IMR-90 (cell line): ENCODE measurements at regions not wholly inside any gene's neighbourhood (a gene's known extent, or its start where the extent isn't known, plus 50 kb on each side); places are given as distances from the start of the nearest gene placed in this dataset.

Experiments used
- ATAC-seq: fragments of 200-7000 bp; cut with Tn5 transposase; 2 replicates; pipeline ENCODE4 v1.9.1; 2020; ENCODE audit warnings: low read depth, mild to moderate bottlenecking, moderate library complexity
- BruUV-seq: library from RNA; stranded (reverse); fragments of 400-500 nt; replicated peaks from 2 replicates; lab custom pipeline; 2021; lab: Mats Ljungman, UMichigan
- CTCF ChIA-PET: fragments of 300-600 bp; formaldehyde crosslinking; extraction: SDS; loops from one replicate; lab custom pipeline; 2021; ENCODE audit warnings: antibody characterized with exemption; lab: Yijun Ruan, JAX
- POLR2A ChIA-PET: fragments of 300-600 bp; sonication (Branson Sonifier 250); formaldehyde crosslinking; loops from one replicate; lab custom pipeline; 2022; ENCODE audit warnings: antibody characterized with exemption; ENCODE audit not compliant: unreplicated experiment; lab: Charles Lee
- DNase-seq: peaks from one replicate; pipeline ENCODE4 v3.0.0; 2013
- H2AFZ ChIP-seq: replicated peaks from 2 replicates; pipeline ENCODE3; 2013; ENCODE audit warnings: low read length, mild to moderate bottlenecking; ENCODE audit not compliant: poor library complexity
- H2AK5ac ChIP-seq: 2 replicates; pipeline ENCODE4 v1.6.1; 2013; ENCODE audit warnings: low read depth, low read length, inconsistent platforms
- H2AK9ac ChIP-seq: replicated peaks from 2 replicates; pipeline ENCODE3; 2013; ENCODE audit warnings: mild to moderate bottlenecking, low read depth, low read length, moderate library complexity; ENCODE audit not compliant: poor library complexity
- H2BK120ac ChIP-seq: 2 replicates; pipeline ENCODE4 v1.6.1; 2013; ENCODE audit warnings: low read depth, low read length, inconsistent platforms
- H2BK15ac ChIP-seq: 3 replicates; pipeline ENCODE4 v1.6.1; 2013; ENCODE audit warnings: low read depth, low read length, inconsistent platforms
- H2BK20ac ChIP-seq: 2 replicates; pipeline ENCODE4 v1.6.1; 2013; ENCODE audit warnings: low read depth, mild to moderate bottlenecking, inconsistent platforms, low read length, moderate library complexity
- H2BK5ac ChIP-seq: 2 replicates; pipeline ENCODE4 v1.6.1; 2013; ENCODE audit warnings: mild to moderate bottlenecking, low read depth, low read length, inconsistent platforms; ENCODE audit not compliant: poor library complexity, severe bottlenecking
- H3K14ac ChIP-seq: replicated peaks from 2 replicates; pipeline ENCODE4 v1.6.1; 2013; ENCODE audit warnings: low read depth, low read length, inconsistent platforms
- H3K18ac ChIP-seq: 2 replicates; pipeline ENCODE4 v1.6.1; 2013; ENCODE audit warnings: low read depth, low read length, control low read depth
- H3K23ac ChIP-seq: 2 replicates; pipeline ENCODE4 v1.6.1; 2013; ENCODE audit warnings: low read depth, low read length, inconsistent platforms
- H3K27ac ChIP-seq: 2 replicates; pipeline ENCODE4 v1.5.1; 2013; ENCODE audit warnings: mild to moderate bottlenecking, control low read depth, low read length; ENCODE audit not compliant: insufficient read depth
- H3K27me3 ChIP-seq: 2 replicates; pipeline ENCODE4 v1.6.1; 2013; ENCODE audit warnings: low read length; ENCODE audit not compliant: control insufficient read depth, insufficient read depth
- H3K36me3 ChIP-seq: 2 replicates; pipeline ENCODE4 v1.6.1; 2013; ENCODE audit warnings: low read length, mixed read lengths; ENCODE audit not compliant: control insufficient read depth, insufficient read depth
- H3K4ac ChIP-seq: 2 replicates; pipeline ENCODE4 v1.6.1; 2013; ENCODE audit warnings: low read depth, low read length, inconsistent platforms
- H3K4me1 ChIP-seq: 2 replicates; pipeline ENCODE4 v1.6.1; 2013; ENCODE audit warnings: low read length, mixed read lengths; ENCODE audit not compliant: control insufficient read depth, insufficient read depth
- H3K4me2 ChIP-seq: 2 replicates; pipeline ENCODE4 v1.6.1; 2013; ENCODE audit warnings: low read depth, mild to moderate bottlenecking, control low read depth, low read length, moderate library complexity
- H3K4me3 ChIP-seq: 2 replicates; pipeline ENCODE4 v1.5.1; 2013; ENCODE audit warnings: low read depth, mild to moderate bottlenecking, control low read depth, low read length, moderate library complexity; ENCODE audit not compliant: insufficient read depth
- H3K56ac ChIP-seq: 2 replicates; pipeline ENCODE4 v1.6.1; 2013; ENCODE audit warnings: low read length, inconsistent platforms; ENCODE audit not compliant: insufficient read depth; ENCODE audit errors: extremely low read depth
- H3K79me1 ChIP-seq, 2 experiments: 2 replicates each; pipeline ENCODE4 v1.6.1; 2013; ENCODE audit warnings: low read length in 2 of 2, inconsistent platforms in 1 of 2, low read depth in 1 of 2
- H3K9ac ChIP-seq: 2 replicates; pipeline ENCODE4 v1.6.1; 2013; ENCODE audit warnings: low read depth, low read length, control low read depth
- H3K9me1 ChIP-seq: 2 replicates; pipeline ENCODE4 v1.6.1; 2013; ENCODE audit warnings: low read length, inconsistent platforms; ENCODE audit not compliant: insufficient read depth
- H3K9me3 ChIP-seq: 2 replicates; pipeline ENCODE4 v1.6.1; 2013; ENCODE audit warnings: low read length; ENCODE audit not compliant: control insufficient read depth, insufficient read depth
- H4K20me1 ChIP-seq: 2 replicates; pipeline ENCODE4 v1.6.1; 2013; ENCODE audit warnings: low read length, inconsistent platforms; ENCODE audit not compliant: insufficient read depth
- H4K5ac ChIP-seq: 2 replicates; pipeline ENCODE4 v1.6.1; 2013; ENCODE audit warnings: mild to moderate bottlenecking, low read depth, low read length, control low read depth
- H4K8ac ChIP-seq, 2 experiments: 2 replicates each; pipeline ENCODE4 v1.6.1; 2013; ENCODE audit warnings: low read depth in 2 of 2, low read length in 2 of 2, control low read depth in 1 of 2, inconsistent platforms in 1 of 2
- H4K91ac ChIP-seq: 2 replicates; pipeline ENCODE4 v1.6.1; 2013; ENCODE audit warnings: low read depth, low read length, inconsistent platforms; ENCODE audit not compliant: insufficient read depth
- BHLHE40 ChIP-seq: fragments of 150-350 bp; IDR thresholded peaks from 2 replicates; pipeline ENCODE4 v1.6.1; 2016; ENCODE audit warnings: mild to moderate bottlenecking, low read depth, low read length
- CEBPB ChIP-seq: IDR thresholded peaks from 2 replicates; pipeline ENCODE4 v1.6.1; 2012; ENCODE audit warnings: low read depth, low read length, improper control_type of control experiment
- FOS ChIP-seq: fragments of 150-350 bp; IDR thresholded peaks from 2 replicates; pipeline ENCODE4 v1.6.1; 2016; ENCODE audit warnings: low read depth, low read length
- MAFK ChIP-seq: IDR thresholded peaks from 2 replicates; pipeline ENCODE4 v1.6.1; 2012; ENCODE audit warnings: low read depth, low read length, improper control_type of control experiment
- MAZ ChIP-seq: IDR thresholded peaks from 2 replicates; pipeline ENCODE4 v1.6.1; 2012; ENCODE audit warnings: low read depth, mild to moderate bottlenecking, low read length, improper control_type of control experiment, moderate library complexity, borderline replicate concordance
- MXI1 ChIP-seq: IDR thresholded peaks from 2 replicates; pipeline ENCODE4 v1.6.1; 2012; ENCODE audit warnings: low read depth, mild to moderate bottlenecking, low read length, moderate library complexity, borderline replicate concordance
- NFE2L2 ChIP-seq: fragments of 150-350 bp; IDR thresholded peaks from 2 replicates; pipeline ENCODE4 v1.6.1; 2016; ENCODE audit warnings: low read depth, mild to moderate bottlenecking, low read length
- POLR2A ChIP-seq: IDR thresholded peaks from 2 replicates; pipeline ENCODE4 v1.6.1; 2012; ENCODE audit warnings: mild to moderate bottlenecking, low read depth, low read length
- RAD21 ChIP-seq: IDR thresholded peaks from 2 replicates; pipeline ENCODE4 v1.6.1; 2012; ENCODE audit warnings: low read length, improper control_type of control experiment
- RCOR1 ChIP-seq: IDR thresholded peaks from 2 replicates; pipeline ENCODE4 v1.6.1; 2012; ENCODE audit warnings: mild to moderate bottlenecking, low read length, improper control_type of control experiment; ENCODE audit not compliant: insufficient replicate concordance
- RFX5 ChIP-seq: IDR thresholded peaks from 2 replicates; pipeline ENCODE4 v1.8.0; 2012; ENCODE audit warnings: low read depth, mild to moderate bottlenecking, low read length, moderate library complexity
- SMC3 ChIP-seq: fragments of 150-350 bp; IDR thresholded peaks from 2 replicates; pipeline ENCODE4 v1.6.1; 2016; ENCODE audit warnings: low read depth, mild to moderate bottlenecking, antibody characterized with exemption, low read length, moderate library complexity
- WGBS, 2 experiments: methylation state at CpG; one replicate each; pipeline versions ENCODE4 v1.1.5 to v1.1.7; 2013; ENCODE audit warnings: missing lambda C conversion rate in 2 of 2; ENCODE audit not compliant: insufficient read length in 1 of 2; ENCODE audit errors: extremely low coverage in 2 of 2; 5-methylcytosine and 5-hydroxymethylcytosine counted together
- dilution Hi-C: fragments of 300-500 bp; cut with HindIII; formaldehyde crosslinking; loops from one replicate; pipeline ENCODE4 v1.14.3; 2018; ENCODE audit warnings: low sequenced_read_pairs; ENCODE audit not compliant: unreplicated experiment
- in situ Hi-C: fragments of 300-500 bp; cut with MboI; formaldehyde crosslinking; loops from 3 replicates; pipeline ENCODE4 v1.14.3; 2019; ENCODE audit warnings: low sequenced_read_pairs, inconsistent platforms, mixed read lengths
- intact Hi-C: fragments of 100-400 bp; cut with micrococcal nuclease; formaldehyde crosslinking; loops from 2 replicates; pipeline ENCODE4 v1.10.0; 2022
- TF ChIP-seq, protein P1 (sequence below): conservative IDR thresholded peaks from 2 replicates; pipeline ENCODE4 v1.5.1; 2012; ENCODE audit warnings: mild to moderate bottlenecking, low read depth, low read length, improper control_type of control experiment
- TF ChIP-seq, protein P2 (sequence below): fragments of 150-350 bp; IDR thresholded peaks from 2 replicates; pipeline ENCODE4 v1.6.1; 2017; ENCODE audit warnings: mild to moderate bottlenecking, antibody characterized with exemption, low read length, low read depth
- TF ChIP-seq, protein P3 (sequence below): fragments of 150-350 bp; IDR thresholded peaks from 2 replicates; pipeline ENCODE4 v1.6.1; 2016; ENCODE audit warnings: low read depth, mild to moderate bottlenecking, low read length, moderate library complexity, borderline replicate concordance

DNA sequence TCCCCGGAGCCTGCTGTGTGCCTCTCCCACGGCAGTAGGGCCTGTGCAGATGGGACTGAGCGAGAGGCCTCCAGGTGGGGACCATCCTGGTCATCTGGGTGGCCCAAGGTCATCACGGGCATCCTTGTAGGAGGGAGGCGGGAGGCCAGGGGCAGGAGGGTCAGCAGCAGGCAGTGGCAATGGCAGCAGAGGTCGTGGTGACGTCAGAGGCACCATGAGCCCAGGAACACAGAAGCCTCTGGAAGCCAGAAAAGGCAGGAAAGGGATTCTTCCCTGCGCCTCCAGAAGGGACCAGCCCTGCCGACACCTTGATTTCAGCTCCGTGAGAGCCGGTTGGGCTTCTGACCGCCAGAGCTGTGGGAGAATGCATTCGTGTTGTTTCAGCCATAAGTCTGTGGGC is 190.3 kb downstream of the BANP start:
- Histone ChIP-seq H4K20me1 (no peaks in the 10 kb centered on the region), H3K14ac (no peak overlapping the region), H3K4ac (no peak overlapping the region), H3K79me1 (no peaks in the 10 kb centered on the region), H3K56ac (no peak overlapping the region), H2AK9ac (no peak overlapping the region), H2BK20ac (no peak overlapping the region), H3K9ac (no peak overlapping the region), H3K4me1 (0 out of 2 replicates have a peak, but pooled peaks cover 2% of the 10 kb centered on the region), H2BK5ac (no peak overlapping the region), H4K8ac (no peak overlapping the region), H3K9me3 (peaks cover 12% of the 10 kb centered on the region), H4K91ac (no peak overlapping the region), H2AK5ac (no peak overlapping the region), H2AFZ (no peak overlapping the region), H3K27ac (no peak overlapping the region), H3K23ac (no peak overlapping the region), H3K36me3 (no peaks in the 10 kb centered on the region), H3K18ac (no peak overlapping the region), H4K5ac (no peak overlapping the region), H3K9me1 (no peaks in the 10 kb centered on the region), H3K27me3 (peaks cover 2% of the 10 kb centered on the region), H2BK120ac (no peak overlapping the region), H3K4me3 (no peak overlapping the region), H2BK15ac (no peak overlapping the region), H3K4me2 (no peak overlapping the region)
- CTCF ChIA-PET = no interaction called here
- POLR2A ChIA-PET = no interaction called here
- no peak for DNase-seq
- no TSS peak for BruUV-seq
- dilution Hi-C loops = no loop called here
- in situ Hi-C loops = no loop called here
- intact Hi-C loops = no loop called here
- no peak for ATAC-seq
- TF ChIP-seq SMC3 (no peak), BHLHE40 (no peak), MAFK (no peak), RFX5 (no peak), NFE2L2 (no peak), FOS (no peak), MXI1 (no peak), RAD21 (no peak), CEBPB (no peak), POLR2A (no peak), RCOR1 (no peak), MAZ (no peak)
- TF ChIP-seq, protein P1, sequence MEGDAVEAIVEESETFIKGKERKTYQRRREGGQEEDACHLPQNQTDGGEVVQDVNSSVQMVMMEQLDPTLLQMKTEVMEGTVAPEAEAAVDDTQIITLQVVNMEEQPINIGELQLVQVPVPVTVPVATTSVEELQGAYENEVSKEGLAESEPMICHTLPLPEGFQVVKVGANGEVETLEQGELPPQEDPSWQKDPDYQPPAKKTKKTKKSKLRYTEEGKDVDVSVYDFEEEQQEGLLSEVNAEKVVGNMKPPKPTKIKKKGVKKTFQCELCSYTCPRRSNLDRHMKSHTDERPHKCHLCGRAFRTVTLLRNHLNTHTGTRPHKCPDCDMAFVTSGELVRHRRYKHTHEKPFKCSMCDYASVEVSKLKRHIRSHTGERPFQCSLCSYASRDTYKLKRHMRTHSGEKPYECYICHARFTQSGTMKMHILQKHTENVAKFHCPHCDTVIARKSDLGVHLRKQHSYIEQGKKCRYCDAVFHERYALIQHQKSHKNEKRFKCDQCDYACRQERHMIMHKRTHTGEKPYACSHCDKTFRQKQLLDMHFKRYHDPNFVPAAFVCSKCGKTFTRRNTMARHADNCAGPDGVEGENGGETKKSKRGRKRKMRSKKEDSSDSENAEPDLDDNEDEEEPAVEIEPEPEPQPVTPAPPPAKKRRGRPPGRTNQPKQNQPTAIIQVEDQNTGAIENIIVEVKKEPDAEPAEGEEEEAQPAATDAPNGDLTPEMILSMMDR = no peak
- TF ChIP-seq, protein P2, sequence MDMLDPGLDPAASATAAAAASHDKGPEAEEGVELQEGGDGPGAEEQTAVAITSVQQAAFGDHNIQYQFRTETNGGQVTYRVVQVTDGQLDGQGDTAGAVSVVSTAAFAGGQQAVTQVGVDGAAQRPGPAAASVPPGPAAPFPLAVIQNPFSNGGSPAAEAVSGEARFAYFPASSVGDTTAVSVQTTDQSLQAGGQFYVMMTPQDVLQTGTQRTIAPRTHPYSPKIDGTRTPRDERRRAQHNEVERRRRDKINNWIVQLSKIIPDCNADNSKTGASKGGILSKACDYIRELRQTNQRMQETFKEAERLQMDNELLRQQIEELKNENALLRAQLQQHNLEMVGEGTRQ = no peak
- TF ChIP-seq, protein P3, sequence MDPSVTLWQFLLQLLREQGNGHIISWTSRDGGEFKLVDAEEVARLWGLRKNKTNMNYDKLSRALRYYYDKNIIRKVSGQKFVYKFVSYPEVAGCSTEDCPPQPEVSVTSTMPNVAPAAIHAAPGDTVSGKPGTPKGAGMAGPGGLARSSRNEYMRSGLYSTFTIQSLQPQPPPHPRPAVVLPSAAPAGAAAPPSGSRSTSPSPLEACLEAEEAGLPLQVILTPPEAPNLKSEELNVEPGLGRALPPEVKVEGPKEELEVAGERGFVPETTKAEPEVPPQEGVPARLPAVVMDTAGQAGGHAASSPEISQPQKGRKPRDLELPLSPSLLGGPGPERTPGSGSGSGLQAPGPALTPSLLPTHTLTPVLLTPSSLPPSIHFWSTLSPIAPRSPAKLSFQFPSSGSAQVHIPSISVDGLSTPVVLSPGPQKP = no peak
- WGBS, 2 experiments = 74% methylated on average over 4 of the region's 13 CpGs; no CpG with 5 or more reads in 1 of the 2 experiments
